B cell (primary cell): ENCODE measurements at regions not wholly inside any gene's neighbourhood (a gene's known extent, or its start where the extent isn't known, plus 50 kb on each side); places are given as distances from the start of the nearest gene placed in this dataset.

Experiments used
- ATAC-seq: fragments of 200-7000 bp; cut with Tn5 transposase; one replicate; pipeline ENCODE4 v1.10.0; 2021; ENCODE audit warnings: low read depth, mild to moderate bottlenecking, moderate number of reproducible peaks, moderate library complexity
- CTCF ChIA-PET: fragments of 350-600 bp; sonication (Branson Sonifier 250); formaldehyde crosslinking; loops from one replicate; lab custom pipeline; 2021; ENCODE audit warnings: antibody characterized with exemption, inconsistent platforms; lab: Charles Lee
- POLR2A ChIA-PET: fragments of 350-600 bp; sonication (Branson Sonifier 250); formaldehyde crosslinking; loops from one replicate; lab custom pipeline; 2021; ENCODE audit warnings: antibody characterized with exemption; lab: Charles Lee
- DNase-seq: peaks from one replicate; pipeline ENCODE4 v3.0.0; 2013
- H2AFZ ChIP-seq: 2 replicates; pipeline ENCODE4 v1.6.1; 2012; ENCODE audit warnings: mild to moderate bottlenecking, low read depth, low read length; ENCODE audit not compliant: insufficient read depth, poor library complexity, severe bottlenecking
- H3K27ac ChIP-seq, 2 donors: 1 replicate in 1 of 2; 2 replicates in 1 of 2; pipeline ENCODE4 v1.5.1; 2012 to 2013; ENCODE audit warnings: low read length in 2 of 2, mild to moderate bottlenecking in 2 of 2, moderate library complexity in 1 of 2
- H3K27me3 ChIP-seq, 4 experiments: fragments of 200-600 bp in 1 of 4; sonication (generic) in 1 of 4; replicated peaks in 1 of 4; 1 replicate in 2 of 4; 2 replicates in 2 of 4; pipeline versions ENCODE4 v1.6.1 to v1.7.0; 2013 to 2016; ENCODE audit warnings: low read length in 3 of 4, mild to moderate bottlenecking in 2 of 4, mixed read lengths in 1 of 4, moderate library complexity in 1 of 4; ENCODE audit not compliant: insufficient read depth in 4 of 4, control insufficient read depth in 3 of 4; ENCODE audit errors: control extremely low read depth in 1 of 4
- H3K36me3 ChIP-seq, 2 experiments: replicated peaks in 1 of 2; 1 replicate in 1 of 2; 2 replicates in 1 of 2; pipeline versions ENCODE4 v1.6.1 to v1.7.1; 2013; ENCODE audit warnings: low read length in 1 of 2; ENCODE audit not compliant: insufficient read depth in 2 of 2, control insufficient read depth in 1 of 2; ENCODE audit errors: control extremely low read depth in 1 of 2, extremely low read depth in 1 of 2
- H3K4me1 ChIP-seq, 2 donors: fragments of 200-600 bp in 1 of 2; sonication (generic) in 1 of 2; 1 replicate in 1 of 2; 2 replicates in 1 of 2; pipeline versions ENCODE4 v1.5.1 to v1.6.1; 2013 to 2017; ENCODE audit warnings: low read length in 2 of 2; ENCODE audit not compliant: control insufficient read depth in 2 of 2, insufficient read depth in 2 of 2
- H3K4me2 ChIP-seq: replicated peaks from 2 replicates; pipeline ENCODE3; 2012; ENCODE audit warnings: mild to moderate bottlenecking, low read depth, low read length; ENCODE audit not compliant: poor library complexity, severe bottlenecking
- H3K4me3 ChIP-seq, 5 experiments: fragments of 200-600 bp in 1 of 5; sonication (generic) in 1 of 5; 1 replicate in 3 of 5; 2 replicates in 2 of 5; pipeline versions ENCODE4 v1.5.1 to v1.7.0; 2011 to 2016; ENCODE audit warnings: low read length in 4 of 5, mild to moderate bottlenecking in 4 of 5, low read depth in 2 of 5, control low read depth in 1 of 5, moderate library complexity in 1 of 5; ENCODE audit not compliant: insufficient read depth in 1 of 5; ENCODE audit errors: control extremely low read depth in 1 of 5, extremely low read depth in 1 of 5
- H3K79me2 ChIP-seq: fragments of 200-600 bp; sonication (generic); one replicate; pipeline ENCODE4 v1.6.0; 2016; ENCODE audit warnings: low read length; ENCODE audit not compliant: control insufficient read depth, insufficient read depth
- H3K9ac ChIP-seq: fragments of 200-600 bp; sonication (generic); 2 replicates; pipeline ENCODE4 v1.6.1; 2017; ENCODE audit warnings: mild to moderate bottlenecking, low read length, moderate library complexity
- H3K9me3 ChIP-seq, 3 donors: one replicate each; pipeline versions ENCODE4 v1.6.1 to v1.7.1; 2013; ENCODE audit warnings: low read length in 2 of 3; ENCODE audit not compliant: control insufficient read depth in 2 of 3, insufficient read depth in 1 of 3; ENCODE audit errors: control extremely low read depth in 1 of 3
- H4K20me1 ChIP-seq: 2 replicates; pipeline ENCODE4 v1.6.0; 2012; ENCODE audit warnings: mild to moderate bottlenecking, low read length; ENCODE audit not compliant: insufficient read depth, control insufficient read depth, poor library complexity, severe bottlenecking
- H3K27ac Mint-ChIP-seq: one replicate; pipeline ENCODE4 v1.8.0; 2021; ENCODE audit warnings: mixed read lengths
- H3K27me3 Mint-ChIP-seq: one replicate; pipeline ENCODE4 v1.8.0; 2021; ENCODE audit warnings: mixed read lengths
- H3K4me1 Mint-ChIP-seq: one replicate; pipeline ENCODE4 v1.8.0; 2021; ENCODE audit warnings: mixed read lengths
- H3K4me3 Mint-ChIP-seq: one replicate; pipeline ENCODE4 v1.8.0; 2021; ENCODE audit warnings: mixed read lengths
- H3K9me3 Mint-ChIP-seq: one replicate; pipeline ENCODE4 v1.8.0; 2022; ENCODE audit warnings: mixed read lengths; ENCODE audit not compliant: insufficient read depth
- CTCF ChIP-seq: fragments of 200-600 bp; IDR thresholded peaks from one replicate; pipeline ENCODE4 v1.8.0; 2022; ENCODE audit warnings: antibody characterized with exemption, mild to moderate bottlenecking
- EZH2 ChIP-seq: IDR thresholded peaks from 2 replicates; pipeline ENCODE4 v1.6.1; 2012; ENCODE audit warnings: borderline replicate concordance, low read depth, mild to moderate bottlenecking, moderate library complexity, low read length; ENCODE audit not compliant: insufficient read depth, poor library complexity, severe bottlenecking
- WGBS: methylation state at CpG from one replicate; pipeline ENCODE4 v1.1.5; 2013; ENCODE audit warnings: missing lambda C conversion rate; ENCODE audit not compliant: insufficient coverage; 5-methylcytosine and 5-hydroxymethylcytosine counted together
- intact Hi-C: fragments of 100-400 bp; cut with micrococcal nuclease; formaldehyde crosslinking; loops from one replicate; pipeline ENCODE4 v1.10.0; 2022

- H3K9ac ChIP-seq, result no peak overlapping the region
- H3K4me3 Mint-ChIP-seq, result no peak overlapping the region
- H3K27ac Mint-ChIP-seq, result no peak overlapping the region
- intact Hi-C loops, result no loop called here
- no peaks in the 10 kb centered on the region for H3K4me1 Mint-ChIP-seq
- DNase-seq (no peak), ATAC-seq (no peak)
- H3K79me2 ChIP-seq, result no peaks in the 10 kb centered on the region
- H3K27ac ChIP-seq, result no peak overlapping the region
- no peak overlapping the region for H3K4me3 ChIP-seq
- H4K20me1 ChIP-seq, result no peaks in the 10 kb centered on the region
- no peaks in the 10 kb centered on the region for H3K36me3 ChIP-seq
- H3K9me3 ChIP-seq, result no peaks in the 10 kb centered on the region
- TF ChIP-seq EZH2 (no peak), CTCF (no peak)
- no peaks in the 10 kb centered on the region for H3K27me3 Mint-ChIP-seq
- ChIA-PET CTCF (no interaction called here), POLR2A (no interaction called here)
- H3K4me2 ChIP-seq, result no peak overlapping the region
- no peak overlapping the region for H2AFZ ChIP-seq
- no peaks in the 10 kb centered on the region for H3K27me3 ChIP-seq
- no peaks in the 10 kb centered on the region for H3K4me1 ChIP-seq
- no peaks in the 10 kb centered on the region for H3K9me3 Mint-ChIP-seq
- no CpG with 5 or more reads among the region's 1 CpG for WGBS
Observed at GRCh38 chr2:34037886-34038285, 438.8 kb upstream of the FAM98A start.

- Mint-ChIP-seq H3K4me3 (no peak overlapping the region), H3K27me3 (no peaks in the 10 kb centered on the region), H3K4me1 (no peaks in the 10 kb centered on the region), H3K9me3 (no peaks in the 10 kb centered on the region), H3K27ac (no peak overlapping the region)
- Histone ChIP-seq H3K9ac (no peak overlapping the region), H3K4me3 (no peak overlapping the region), H2AFZ (no peak overlapping the region), H3K4me1 (no peaks in the 10 kb centered on the region), H4K20me1 (no peaks in the 10 kb centered on the region), H3K27ac (no peak overlapping the region), H3K36me3 (no peaks in the 10 kb centered on the region), H3K27me3 (no peaks in the 10 kb centered on the region), H3K4me2 (no peak overlapping the region), H3K9me3 (no peaks in the 10 kb centered on the region), H3K79me2 (no peaks in the 10 kb centered on the region)
- ATAC-seq (no peak), DNase-seq (no peak)
- POLR2A ChIA-PET, result no interaction called here
- no CpG with 5 or more reads among the region's 3 CpGs for WGBS
- no peak for TF ChIP-seq CTCF
- TF ChIP-seq EZH2, result no peak
- intact Hi-C loops, result no loop called here
- CTCF ChIA-PET, result no interaction called here
Observed at GRCh38 chr2:34037157-34037556, 438.1 kb upstream of the FAM98A start.
